ENCODE measurements at regions not wholly inside any gene's neighbourhood (a gene's known extent, or its start where the extent isn't known, plus 50 kb on each side); places are given as distances from the start of the nearest gene placed in this dataset.
A peak's percentile ranks its signal among the peaks of the same experiment; 100 is the strongest.

GRCh38 chr2:149709496-149710263 is 122.1 kb upstream of the MMADHC start:
- Mint-ChIP-seq H3K4me3 (no peak overlapping the region), H3K36me3 (ENCODE audit: low read depth) (no peaks in the 10 kb centered on the region), H3K27ac (no peak overlapping the region), H3K9me3 (peaks cover 15% of the 10 kb centered on the region), H3K27me3 (ENCODE audit: low read depth, poor library complexity) (peaks cover 4% of the 10 kb centered on the region), H3K4me1 (no peaks in the 10 kb centered on the region)
- no peak for DNase-seq
- TF ChIP-seq CTCF (IDR thresholded peaks at IDR 0.05) = no peak

GRCh38 chr2:149703281-149703680 is 115.7 kb upstream of the MMADHC start:
- no peaks in the 10 kb centered on the region for H3K27me3 Mint-ChIP-seq (ENCODE audit: low read depth, poor library complexity)
- peaks cover 15% of the 10 kb centered on the region for H3K9me3 Mint-ChIP-seq
- no peaks in the 10 kb centered on the region for H3K36me3 Mint-ChIP-seq (ENCODE audit: low read depth)
- no peak for TF ChIP-seq CTCF (IDR thresholded peaks at IDR 0.05)
- no peak overlapping the region for H3K4me3 Mint-ChIP-seq
- H3K4me1 Mint-ChIP-seq = no peaks in the 10 kb centered on the region
- H3K27ac Mint-ChIP-seq = no peak overlapping the region
- no peak for DNase-seq

GRCh38 chr2:149702571-149702970 is 115.0 kb upstream of the MMADHC start:
- Mint-ChIP-seq H3K9me3 (peaks cover 15% of the 10 kb centered on the region), H3K36me3 (ENCODE audit: low read depth) (no peaks in the 10 kb centered on the region), H3K27me3 (ENCODE audit: low read depth, poor library complexity) (no peaks in the 10 kb centered on the region), H3K4me3 (no peak overlapping the region), H3K4me1 (no peaks in the 10 kb centered on the region), H3K27ac (no peak overlapping the region)
- no peak for DNase-seq
- TF ChIP-seq CTCF (IDR thresholded peaks at IDR 0.05) = no peak

- H3K27ac Mint-ChIP-seq = no peak overlapping the region
- no peak overlapping the region for H3K4me3 Mint-ChIP-seq
- H3K36me3 Mint-ChIP-seq (ENCODE audit: low read depth) = no peaks in the 10 kb centered on the region
- no peaks in the 10 kb centered on the region for H3K27me3 Mint-ChIP-seq (ENCODE audit: low read depth, poor library complexity)
- H3K4me1 Mint-ChIP-seq = no peaks in the 10 kb centered on the region
- no peak for TF ChIP-seq CTCF (IDR thresholded peaks at IDR 0.05)
- DNase-seq = no peak
- H3K9me3 Mint-ChIP-seq = peaks cover 2% of the 10 kb centered on the region
Measured at GRCh38 chr2:149701241-149701640, 113.7 kb upstream of the MMADHC start.

GRCh38 chr2:149692961-149693396 is 105.4 kb upstream of the MMADHC start:
- Mint-ChIP-seq H3K9me3 (peaks cover 5% of the 10 kb centered on the region), H3K27me3 (ENCODE audit: low read depth, poor library complexity) (no peaks in the 10 kb centered on the region), H3K4me1 (peaks cover 9% of the 10 kb centered on the region), H3K4me3 (no peak overlapping the region), H3K27ac (peak overlapping the region; percentile 22), H3K36me3 (ENCODE audit: low read depth) (no peaks in the 10 kb centered on the region)
- TF ChIP-seq CTCF (IDR thresholded peaks at IDR 0.05) = no peak
- DNase-seq = no peak

GRCh38 chr2:149690825-149691224 is 103.2 kb upstream of the MMADHC start:
- peaks cover 21% of the 10 kb centered on the region for H3K4me1 Mint-ChIP-seq
- H3K4me3 Mint-ChIP-seq = no peak overlapping the region
- DNase-seq = no peak
- H3K27me3 Mint-ChIP-seq (ENCODE audit: low read depth, poor library complexity) = no peaks in the 10 kb centered on the region
- H3K27ac Mint-ChIP-seq = no peak overlapping the region
- no peaks in the 10 kb centered on the region for H3K36me3 Mint-ChIP-seq (ENCODE audit: low read depth)
- TF ChIP-seq CTCF (IDR thresholded peaks at IDR 0.05) = no peak
- peaks cover 5% of the 10 kb centered on the region for H3K9me3 Mint-ChIP-seq

Data from nephron progenitor cell (in vitro differentiated cells).